Activated T-helper 17 cell treated with anti-CD3 and anti-CD28 coated beads, Interleukin-2, amount 50 U/mL, for 72 hours (primary cell): ENCODE measurements at regions not wholly inside any gene's neighbourhood (a gene's known extent, or its start where the extent isn't known, plus 50 kb on each side); places are given as distances from the start of the nearest gene placed in this dataset.

Experiments used
- ATAC-seq: fragments of 150-1000 bp; cut with Tn5 transposase; replicated peaks from 2 replicates; pipeline ENCODE4 v1.10.0; 2021; ENCODE audit warnings: mild to moderate bottlenecking, moderate library complexity
- H3K27ac Mint-ChIP-seq: one replicate; pipeline ENCODE4 v1.8.0; 2022; ENCODE audit warnings: mixed read lengths
- H3K27me3 Mint-ChIP-seq: one replicate; pipeline ENCODE4 v1.8.0; 2022; ENCODE audit warnings: mixed read lengths
- H3K36me3 Mint-ChIP-seq: one replicate; pipeline ENCODE4 v1.8.0; 2022; ENCODE audit warnings: low read depth, mild to moderate bottlenecking, mixed read lengths
- H3K4me1 Mint-ChIP-seq: one replicate; pipeline ENCODE4 v1.8.0; 2022; ENCODE audit warnings: mixed read lengths
- H3K4me3 Mint-ChIP-seq: one replicate; pipeline ENCODE4 v1.8.0; 2022; ENCODE audit warnings: mild to moderate bottlenecking, mixed read lengths
- H3K9me3 Mint-ChIP-seq: one replicate; pipeline ENCODE4 v1.8.0; 2022; ENCODE audit warnings: mixed read lengths

DNA sequence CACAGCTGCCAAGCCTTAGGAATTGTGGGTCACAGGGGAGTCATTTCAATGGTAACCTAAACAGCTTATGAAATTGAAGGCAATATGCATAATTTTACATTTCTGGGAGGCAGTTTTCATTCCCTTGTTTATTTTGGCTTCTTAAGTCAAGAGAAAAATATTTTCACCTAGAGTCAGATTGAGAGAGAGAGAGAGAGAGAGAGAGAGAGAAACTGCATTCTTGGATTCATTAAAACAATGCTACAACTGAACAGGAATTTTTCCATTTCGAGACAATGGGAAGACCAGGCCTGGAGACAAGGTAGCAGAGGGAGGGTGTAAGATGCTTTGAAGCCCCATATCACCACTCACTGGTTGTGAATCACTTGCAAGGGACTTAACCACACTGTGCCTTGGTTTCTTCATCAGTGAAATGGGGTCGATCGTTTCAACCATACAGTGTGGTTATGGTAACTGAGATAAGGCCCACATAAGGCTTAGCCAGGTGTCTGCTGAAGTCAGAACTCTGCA, 224.7 kb upstream of the IRX3 start:
- no peaks in the 10 kb centered on the region for H3K4me1 Mint-ChIP-seq
- peaks cover 6% of the 10 kb centered on the region for H3K27me3 Mint-ChIP-seq
- no peak for ATAC-seq
- no peaks in the 10 kb centered on the region for H3K9me3 Mint-ChIP-seq
- no peaks in the 10 kb centered on the region for H3K36me3 Mint-ChIP-seq
- no peak overlapping the region for H3K4me3 Mint-ChIP-seq
- no peak overlapping the region for H3K27ac Mint-ChIP-seq

DNA sequence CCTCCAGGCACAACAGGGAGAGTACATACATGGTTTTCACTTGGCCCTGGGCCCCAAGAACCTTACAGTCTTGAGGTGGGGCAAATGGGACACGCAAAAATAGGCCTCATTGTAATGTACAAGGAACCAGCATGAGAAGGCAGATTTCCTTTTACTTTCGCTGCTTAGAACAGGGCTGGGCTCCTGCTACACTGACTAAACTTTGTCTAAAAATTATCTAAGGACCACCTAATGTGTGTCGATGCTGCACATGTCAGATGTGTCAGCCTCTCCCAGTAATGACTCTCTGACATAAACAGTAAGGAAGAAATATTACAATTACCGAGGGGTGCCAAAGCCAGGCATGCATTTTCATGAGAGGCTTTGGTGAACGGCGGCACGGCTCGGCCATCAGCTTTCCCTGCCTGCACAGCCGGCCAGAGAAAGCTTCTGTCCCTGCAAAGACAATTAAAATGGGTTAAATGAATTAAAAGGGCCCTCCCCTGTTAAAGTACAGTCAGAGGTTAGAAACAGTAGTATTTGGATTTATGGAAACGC, 224.2 kb upstream of the IRX3 start:
- H3K27me3 Mint-ChIP-seq, result peaks cover 9% of the 10 kb centered on the region
- no peak overlapping the region for H3K4me3 Mint-ChIP-seq
- no peaks in the 10 kb centered on the region for H3K4me1 Mint-ChIP-seq
- no peak overlapping the region for H3K27ac Mint-ChIP-seq
- no peaks in the 10 kb centered on the region for H3K9me3 Mint-ChIP-seq
- no peaks in the 10 kb centered on the region for H3K36me3 Mint-ChIP-seq
- no peak for ATAC-seq

DNA sequence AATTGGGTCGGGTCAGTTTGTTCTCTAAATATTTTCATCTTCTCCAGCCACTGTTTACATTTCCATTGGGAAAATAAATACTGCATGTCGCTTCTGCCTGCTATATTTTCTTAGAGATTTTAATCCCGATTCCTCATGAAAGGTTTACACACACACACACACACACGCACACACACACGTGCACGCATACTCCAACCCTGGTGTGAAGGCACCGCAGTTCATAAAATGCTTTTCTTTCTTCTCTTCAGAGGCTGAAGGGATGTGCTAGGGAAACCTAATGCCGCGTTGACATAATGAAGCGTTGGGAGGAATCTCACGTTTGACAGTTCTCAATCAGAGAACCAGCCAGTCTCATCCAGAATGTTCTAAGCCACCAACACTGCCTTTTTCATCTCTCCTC, 222.9 kb upstream of the IRX3 start:
- Mint-ChIP-seq H3K4me1 (no peaks in the 10 kb centered on the region), H3K27ac (no peak overlapping the region), H3K27me3 (peaks cover 19% of the 10 kb centered on the region), H3K9me3 (no peaks in the 10 kb centered on the region), H3K4me3 (no peak overlapping the region), H3K36me3 (no peaks in the 10 kb centered on the region)
- ATAC-seq, result no peak

DNA sequence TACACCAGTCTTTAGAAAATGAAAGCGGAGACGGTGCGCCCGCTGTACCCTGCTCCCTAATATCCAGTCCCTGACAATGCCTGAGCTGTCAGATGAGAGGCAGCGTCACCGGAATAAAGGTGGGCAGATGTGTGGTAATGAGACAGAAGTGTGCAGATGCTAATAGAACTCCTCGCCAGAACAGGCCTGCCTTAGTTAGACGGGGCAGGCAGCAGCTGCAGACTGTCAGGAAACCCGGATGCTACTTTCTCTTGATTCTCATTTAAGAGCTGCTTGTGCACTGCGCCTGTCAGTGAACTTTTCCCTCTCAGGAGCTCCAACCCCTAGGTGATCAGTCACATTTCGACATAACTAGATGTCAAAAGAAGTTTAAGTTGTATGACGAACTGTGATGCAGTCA, 221.8 kb upstream of the IRX3 start:
- no peaks in the 10 kb centered on the region for H3K4me1 Mint-ChIP-seq
- H3K27me3 Mint-ChIP-seq, result peaks cover 19% of the 10 kb centered on the region
- no peaks in the 10 kb centered on the region for H3K9me3 Mint-ChIP-seq
- H3K27ac Mint-ChIP-seq, result no peak overlapping the region
- no peaks in the 10 kb centered on the region for H3K36me3 Mint-ChIP-seq
- no peak for ATAC-seq
- H3K4me3 Mint-ChIP-seq, result no peak overlapping the region

DNA sequence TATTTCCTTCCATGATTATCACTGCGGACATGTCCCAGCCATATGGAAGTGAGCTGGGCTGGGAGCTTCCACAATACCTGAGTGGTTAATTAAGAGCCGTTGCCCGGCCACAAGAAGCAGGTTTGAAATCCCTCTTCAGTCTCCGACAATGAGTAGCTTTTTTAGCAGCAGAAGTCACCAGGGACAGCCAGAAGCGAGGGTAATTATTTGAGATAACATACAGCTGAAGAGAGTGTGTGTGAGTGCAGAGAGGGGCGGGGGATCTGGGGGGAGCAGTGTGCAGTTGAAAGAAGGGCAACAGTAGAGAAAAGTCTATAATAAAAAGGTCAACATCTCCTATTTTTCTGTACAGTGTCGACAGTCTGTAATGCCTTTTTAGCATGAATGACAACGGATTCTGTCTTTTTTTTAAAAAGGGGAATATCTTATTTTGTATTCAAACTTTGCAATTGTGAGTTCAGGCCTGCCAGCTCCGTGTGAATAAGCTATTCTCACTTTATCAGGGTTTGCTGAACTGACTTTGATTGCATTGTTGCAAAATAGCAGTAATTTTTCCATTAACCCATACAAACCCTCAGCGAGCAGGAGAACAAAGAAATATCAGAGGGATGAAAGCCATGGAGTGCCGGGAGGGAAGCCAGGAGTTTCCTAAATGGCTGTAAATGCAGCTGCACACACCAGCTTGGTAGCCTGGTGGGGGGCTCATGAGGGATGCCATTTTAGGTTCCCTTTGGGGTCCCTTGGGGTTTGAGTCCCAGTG, 220.3 kb upstream of the IRX3 start:
- Mint-ChIP-seq H3K9me3 (no peaks in the 10 kb centered on the region), H3K27ac (no peak overlapping the region), H3K4me1 (no peaks in the 10 kb centered on the region), H3K27me3 (peaks cover 19% of the 10 kb centered on the region), H3K4me3 (no peak overlapping the region), H3K36me3 (no peaks in the 10 kb centered on the region)
- no peak for ATAC-seq

GRCh38 chr16:54506214-54506580, 219.6 kb upstream of the IRX3 start:
- H3K4me3 Mint-ChIP-seq, result no peak overlapping the region
- no peak overlapping the region for H3K27ac Mint-ChIP-seq
- no peak for ATAC-seq
- no peaks in the 10 kb centered on the region for H3K4me1 Mint-ChIP-seq
- H3K27me3 Mint-ChIP-seq, result peaks cover 19% of the 10 kb centered on the region
- no peaks in the 10 kb centered on the region for H3K36me3 Mint-ChIP-seq
- H3K9me3 Mint-ChIP-seq, result no peaks in the 10 kb centered on the region

DNA sequence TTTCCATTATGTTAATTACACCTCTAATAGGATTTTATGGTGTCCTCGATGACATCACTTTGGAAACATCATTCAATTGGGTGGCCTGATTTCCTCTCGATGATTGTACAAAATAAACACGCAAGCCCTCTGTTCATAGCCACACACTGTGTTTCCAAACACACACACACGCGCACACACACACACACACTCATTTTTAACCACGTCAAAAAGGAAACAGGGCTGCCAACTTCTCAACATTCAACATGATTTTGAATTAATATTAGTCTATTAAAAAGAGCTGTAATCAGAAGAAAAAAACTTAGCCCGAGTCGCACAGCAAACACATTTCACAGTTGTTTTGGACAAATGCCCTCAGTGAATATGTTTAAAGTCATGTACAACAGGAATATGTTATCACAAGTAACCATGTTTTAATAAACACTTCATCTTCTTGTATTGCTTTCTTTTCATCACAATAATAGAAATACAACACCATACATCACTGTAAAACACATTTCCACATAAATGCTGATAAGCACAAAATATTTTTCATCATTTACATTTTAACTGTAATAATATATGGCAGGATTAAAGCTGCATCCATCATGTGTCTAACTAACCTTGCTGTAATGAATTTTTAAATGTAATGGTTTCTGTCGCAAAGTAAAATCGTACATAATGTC, 219.1 kb upstream of the IRX3 start:
- Mint-ChIP-seq H3K27me3 (peaks cover 19% of the 10 kb centered on the region), H3K36me3 (no peaks in the 10 kb centered on the region), H3K27ac (no peak overlapping the region), H3K4me3 (no peak overlapping the region), H3K9me3 (no peaks in the 10 kb centered on the region), H3K4me1 (no peaks in the 10 kb centered on the region)
- no peak for ATAC-seq

DNA sequence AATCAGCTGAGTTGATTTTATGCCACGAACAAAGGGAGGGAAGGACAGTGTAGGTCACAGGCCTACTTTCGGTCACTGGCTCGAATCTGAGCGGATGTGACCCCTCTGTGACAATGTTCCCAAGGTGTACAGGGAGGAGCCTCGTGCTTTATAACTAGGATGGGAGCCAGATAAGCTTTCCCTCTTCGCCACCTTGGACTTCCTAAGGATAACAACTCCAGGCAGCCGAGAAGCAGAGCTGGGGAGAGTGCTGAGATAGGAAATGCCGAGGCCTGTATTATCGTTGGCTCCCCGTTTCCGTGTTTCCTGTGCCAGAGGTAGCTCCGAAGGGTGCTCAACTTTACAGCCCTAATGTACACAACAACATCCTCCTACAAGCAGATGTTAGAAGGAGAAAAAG, 217.8 kb upstream of the IRX3 start:
- peaks cover 19% of the 10 kb centered on the region for H3K27me3 Mint-ChIP-seq
- H3K9me3 Mint-ChIP-seq, result no peaks in the 10 kb centered on the region
- no peak for ATAC-seq
- no peak overlapping the region for H3K27ac Mint-ChIP-seq
- no peak overlapping the region for H3K4me3 Mint-ChIP-seq
- H3K36me3 Mint-ChIP-seq, result no peaks in the 10 kb centered on the region
- H3K4me1 Mint-ChIP-seq, result no peaks in the 10 kb centered on the region

DNA sequence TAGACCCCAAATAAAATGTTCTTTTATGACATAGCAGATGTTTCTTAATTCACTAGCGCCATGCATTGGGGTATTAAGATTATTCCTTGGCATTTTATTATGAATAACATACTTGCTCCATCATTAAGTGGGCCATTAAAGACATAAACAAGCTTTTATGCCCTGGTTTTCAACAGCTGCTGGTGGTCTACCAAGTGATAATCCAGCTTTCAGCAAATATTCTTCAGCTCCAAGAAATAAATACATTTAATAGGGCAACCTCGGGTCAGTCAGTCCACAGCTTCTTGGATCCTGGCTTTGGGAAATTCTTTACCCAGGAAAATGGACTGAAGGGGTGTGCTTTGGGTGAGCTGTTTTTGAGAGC, 217.3 kb upstream of the IRX3 start:
- no peaks in the 10 kb centered on the region for H3K36me3 Mint-ChIP-seq
- no peaks in the 10 kb centered on the region for H3K4me1 Mint-ChIP-seq
- H3K9me3 Mint-ChIP-seq, result peaks cover 1% of the 10 kb centered on the region
- no peak overlapping the region for H3K4me3 Mint-ChIP-seq
- H3K27me3 Mint-ChIP-seq, result peaks cover 19% of the 10 kb centered on the region
- no peak for ATAC-seq
- no peak overlapping the region for H3K27ac Mint-ChIP-seq

- H3K36me3 Mint-ChIP-seq, result no peaks in the 10 kb centered on the region
- peaks cover 7% of the 10 kb centered on the region for H3K9me3 Mint-ChIP-seq
- no peak overlapping the region for H3K27ac Mint-ChIP-seq
- no peak overlapping the region for H3K4me3 Mint-ChIP-seq
- ATAC-seq, result no peak
- peaks cover 16% of the 10 kb centered on the region for H3K27me3 Mint-ChIP-seq
- no peaks in the 10 kb centered on the region for H3K4me1 Mint-ChIP-seq
Measured at GRCh38 chr16:54503011-54503855, 216.6 kb upstream of the IRX3 start.

DNA sequence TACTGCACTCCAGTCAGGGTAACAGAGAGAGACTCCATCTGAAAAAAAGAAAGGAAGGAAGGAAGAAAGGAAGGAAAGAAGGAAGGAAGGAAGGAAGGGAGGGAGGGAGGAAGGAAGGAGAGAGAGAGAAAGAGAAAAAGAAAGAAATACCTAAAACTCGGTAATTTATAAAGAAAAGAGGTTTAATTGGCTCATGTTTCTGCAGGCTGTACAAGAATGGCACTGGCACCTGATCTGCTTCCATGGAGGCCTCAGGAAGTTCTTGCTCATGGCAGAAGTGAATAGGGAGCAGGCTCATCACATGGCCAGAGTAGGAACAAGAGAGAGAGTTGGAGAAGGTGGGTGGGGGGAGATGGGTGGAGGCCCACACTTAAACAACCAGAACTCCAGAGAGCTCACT, 215.2 kb upstream of the IRX3 start:
- Mint-ChIP-seq H3K4me3 (no peak overlapping the region), H3K4me1 (no peaks in the 10 kb centered on the region), H3K27ac (no peak overlapping the region), H3K27me3 (peaks cover 14% of the 10 kb centered on the region), H3K9me3 (peaks cover 19% of the 10 kb centered on the region), H3K36me3 (no peaks in the 10 kb centered on the region)
- no peak for ATAC-seq

DNA sequence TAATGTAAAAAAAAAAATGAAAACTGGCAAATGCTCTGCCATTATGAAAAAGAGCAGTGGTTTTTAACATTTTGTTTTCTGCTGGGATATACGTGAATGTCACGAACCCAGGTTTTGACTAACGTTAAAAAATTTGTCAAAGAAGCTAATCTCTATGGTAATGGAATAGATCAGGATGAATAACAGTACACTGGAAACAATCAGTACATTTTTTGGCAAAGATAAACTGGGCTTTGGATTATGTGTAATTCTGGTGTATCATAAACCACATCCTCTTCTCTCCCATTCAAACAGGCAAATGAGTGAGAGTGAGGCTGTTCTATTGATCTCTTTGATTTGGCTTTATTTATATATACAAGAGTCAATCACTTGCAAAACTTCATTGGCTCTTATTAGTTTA, 207.0 kb upstream of the IRX3 start:
- Mint-ChIP-seq H3K27ac (no peak overlapping the region), H3K27me3 (no peaks in the 10 kb centered on the region), H3K4me3 (no peak overlapping the region), H3K36me3 (no peaks in the 10 kb centered on the region), H3K9me3 (peaks cover 15% of the 10 kb centered on the region), H3K4me1 (no peaks in the 10 kb centered on the region)
- ATAC-seq, result no peak

- no peak for ATAC-seq
- Mint-ChIP-seq H3K4me1 (no peaks in the 10 kb centered on the region), H3K27me3 (peaks cover 3% of the 10 kb centered on the region), H3K9me3 (peaks cover 10% of the 10 kb centered on the region), H3K27ac (no peak overlapping the region), H3K36me3 (no peaks in the 10 kb centered on the region), H3K4me3 (no peak overlapping the region)
Measured at GRCh38 chr16:54493061-54493460, 206.5 kb upstream of the IRX3 start.

DNA sequence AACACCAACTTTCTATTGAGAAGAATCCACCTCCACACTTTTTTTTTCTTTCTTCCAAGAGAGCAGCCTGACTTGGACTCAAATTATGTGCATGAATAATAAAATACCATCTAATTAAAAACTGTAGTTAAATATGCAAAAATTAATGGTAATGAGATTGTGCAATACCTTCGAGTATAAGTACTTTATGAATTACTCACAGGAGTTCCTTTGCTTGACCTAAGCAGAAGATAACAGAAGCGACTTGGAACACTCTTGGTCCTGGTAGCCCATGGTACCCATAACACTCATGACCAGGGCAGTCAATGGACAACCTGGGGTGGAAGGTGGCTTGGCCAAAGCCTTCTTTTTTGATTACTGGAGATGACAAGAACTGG, 203.5 kb upstream of the IRX3 start:
- H3K27ac Mint-ChIP-seq, result no peak overlapping the region
- H3K4me1 Mint-ChIP-seq, result no peaks in the 10 kb centered on the region
- H3K4me3 Mint-ChIP-seq, result no peak overlapping the region
- no peaks in the 10 kb centered on the region for H3K36me3 Mint-ChIP-seq
- H3K27me3 Mint-ChIP-seq, result peaks cover 3% of the 10 kb centered on the region
- no peaks in the 10 kb centered on the region for H3K9me3 Mint-ChIP-seq
- ATAC-seq, result no peak
